Keratinocyte (primary cell): ENCODE measurements at regions not wholly inside any gene's neighbourhood (a gene's known extent, or its start where the extent isn't known, plus 50 kb on each side); places are given as distances from the start of the nearest gene placed in this dataset.

ENCODE experiments used
- EZH2 ChIP-seq: IDR thresholded peaks from one replicate; pipeline ENCODE4 v1.6.1; 2012; ENCODE audit warnings: inconsistent platforms, mild to moderate bottlenecking, low read length, moderate library complexity
- TF ChIP-seq, protein P1 (sequence below), 3 experiments: IDR thresholded peaks in 1 of 3; conservative IDR thresholded peaks in 1 of 3; optimal IDR thresholded peaks in 1 of 3; 2 replicates in 2 of 3; 3 replicates in 1 of 3; pipeline versions ENCODE3 to v1.5.1; 2011; ENCODE audit warnings: low read length in 3 of 3, mild to moderate bottlenecking in 3 of 3, moderate library complexity in 2 of 3, control low read depth in 1 of 3, inconsistent platforms in 1 of 3; ENCODE audit not compliant: insufficient read depth in 2 of 3; ENCODE audit errors: extremely low read depth in 1 of 3

DNA sequence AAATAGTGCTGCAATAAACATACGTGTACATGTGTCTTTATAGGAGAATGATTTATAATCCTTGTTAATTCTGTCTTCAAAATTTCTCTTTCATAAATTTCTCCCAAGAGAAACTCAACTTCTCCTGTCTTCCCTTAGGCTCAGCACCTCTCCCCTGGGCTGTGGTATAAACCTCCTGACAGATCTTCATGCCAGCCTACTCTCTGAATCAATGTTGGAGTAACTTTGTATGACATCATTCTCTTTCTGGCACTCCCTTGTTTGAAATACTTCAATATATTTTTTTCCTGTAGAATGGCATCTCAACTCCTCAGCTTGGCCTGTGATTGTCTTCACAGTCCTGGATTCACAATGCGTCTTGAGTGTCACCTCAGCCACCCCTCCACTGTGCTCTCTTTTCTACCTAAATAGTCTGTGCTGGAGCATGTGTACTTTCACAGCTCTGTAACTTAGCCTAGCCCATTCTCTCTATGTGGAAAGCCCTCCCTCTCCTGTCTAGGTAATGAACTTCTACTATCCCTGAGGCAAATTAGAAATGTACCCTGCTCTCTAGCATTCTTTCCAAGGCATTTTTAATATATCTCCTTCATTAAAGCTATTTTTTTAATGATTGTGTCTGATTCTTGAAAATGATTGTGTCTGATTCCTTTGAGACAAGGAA lies 649.9 kb upstream of the FANCL start:
- TF ChIP-seq, protein P1, sequence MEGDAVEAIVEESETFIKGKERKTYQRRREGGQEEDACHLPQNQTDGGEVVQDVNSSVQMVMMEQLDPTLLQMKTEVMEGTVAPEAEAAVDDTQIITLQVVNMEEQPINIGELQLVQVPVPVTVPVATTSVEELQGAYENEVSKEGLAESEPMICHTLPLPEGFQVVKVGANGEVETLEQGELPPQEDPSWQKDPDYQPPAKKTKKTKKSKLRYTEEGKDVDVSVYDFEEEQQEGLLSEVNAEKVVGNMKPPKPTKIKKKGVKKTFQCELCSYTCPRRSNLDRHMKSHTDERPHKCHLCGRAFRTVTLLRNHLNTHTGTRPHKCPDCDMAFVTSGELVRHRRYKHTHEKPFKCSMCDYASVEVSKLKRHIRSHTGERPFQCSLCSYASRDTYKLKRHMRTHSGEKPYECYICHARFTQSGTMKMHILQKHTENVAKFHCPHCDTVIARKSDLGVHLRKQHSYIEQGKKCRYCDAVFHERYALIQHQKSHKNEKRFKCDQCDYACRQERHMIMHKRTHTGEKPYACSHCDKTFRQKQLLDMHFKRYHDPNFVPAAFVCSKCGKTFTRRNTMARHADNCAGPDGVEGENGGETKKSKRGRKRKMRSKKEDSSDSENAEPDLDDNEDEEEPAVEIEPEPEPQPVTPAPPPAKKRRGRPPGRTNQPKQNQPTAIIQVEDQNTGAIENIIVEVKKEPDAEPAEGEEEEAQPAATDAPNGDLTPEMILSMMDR (optimal IDR thresholded peaks at IDR 0.05 in 1 of 3, IDR thresholded peaks at IDR 0.05 in 1 of 3, conservative IDR thresholded peaks at IDR 0.05 in 1 of 3; ENCODE audit: extremely low read depth in 1 of 3, insufficient read depth in 2 of 3, low read length in 3 of 3) = no peak
- TF ChIP-seq EZH2 = no peak
